Keratinocyte (primary cell): ENCODE measurements at regions not wholly inside any gene's neighbourhood (a gene's known extent, or its start where the extent isn't known, plus 50 kb on each side); places are given as distances from the start of the nearest gene placed in this dataset.

ENCODE experiments used
- EZH2 ChIP-seq: IDR thresholded peaks from one replicate; pipeline ENCODE4 v1.6.1; 2012; ENCODE audit warnings: inconsistent platforms, mild to moderate bottlenecking, low read length, moderate library complexity
- TF ChIP-seq, protein P1 (sequence below), 3 experiments: IDR thresholded peaks in 1 of 3; conservative IDR thresholded peaks in 1 of 3; optimal IDR thresholded peaks in 1 of 3; 2 replicates in 2 of 3; 3 replicates in 1 of 3; pipeline versions ENCODE3 to v1.5.1; 2011; ENCODE audit warnings: low read length in 3 of 3, mild to moderate bottlenecking in 3 of 3, moderate library complexity in 2 of 3, control low read depth in 1 of 3, inconsistent platforms in 1 of 3; ENCODE audit not compliant: insufficient read depth in 2 of 3; ENCODE audit errors: extremely low read depth in 1 of 3

DNA sequence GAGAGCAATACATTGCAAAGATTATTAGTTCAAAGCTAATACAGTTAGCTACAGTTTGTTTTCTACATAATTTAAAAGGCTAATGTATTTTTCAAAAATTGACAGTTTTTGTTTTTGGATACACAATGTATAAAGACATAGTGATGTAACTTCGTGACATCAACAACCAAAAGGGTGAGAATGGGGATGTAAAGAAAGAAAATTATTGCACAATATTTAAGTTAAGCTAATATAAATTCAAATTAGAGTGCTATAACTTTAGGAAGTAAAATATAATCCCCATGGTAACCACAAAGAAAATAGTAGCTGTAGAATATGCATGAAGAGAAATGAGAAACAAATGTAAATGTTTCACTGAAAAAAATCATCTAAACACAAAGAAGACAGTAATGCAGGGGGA is 334.4 kb upstream of the DEPDC1 start:
- TF ChIP-seq, protein P1, sequence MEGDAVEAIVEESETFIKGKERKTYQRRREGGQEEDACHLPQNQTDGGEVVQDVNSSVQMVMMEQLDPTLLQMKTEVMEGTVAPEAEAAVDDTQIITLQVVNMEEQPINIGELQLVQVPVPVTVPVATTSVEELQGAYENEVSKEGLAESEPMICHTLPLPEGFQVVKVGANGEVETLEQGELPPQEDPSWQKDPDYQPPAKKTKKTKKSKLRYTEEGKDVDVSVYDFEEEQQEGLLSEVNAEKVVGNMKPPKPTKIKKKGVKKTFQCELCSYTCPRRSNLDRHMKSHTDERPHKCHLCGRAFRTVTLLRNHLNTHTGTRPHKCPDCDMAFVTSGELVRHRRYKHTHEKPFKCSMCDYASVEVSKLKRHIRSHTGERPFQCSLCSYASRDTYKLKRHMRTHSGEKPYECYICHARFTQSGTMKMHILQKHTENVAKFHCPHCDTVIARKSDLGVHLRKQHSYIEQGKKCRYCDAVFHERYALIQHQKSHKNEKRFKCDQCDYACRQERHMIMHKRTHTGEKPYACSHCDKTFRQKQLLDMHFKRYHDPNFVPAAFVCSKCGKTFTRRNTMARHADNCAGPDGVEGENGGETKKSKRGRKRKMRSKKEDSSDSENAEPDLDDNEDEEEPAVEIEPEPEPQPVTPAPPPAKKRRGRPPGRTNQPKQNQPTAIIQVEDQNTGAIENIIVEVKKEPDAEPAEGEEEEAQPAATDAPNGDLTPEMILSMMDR (optimal IDR thresholded peaks at IDR 0.05 in 1 of 3, IDR thresholded peaks at IDR 0.05 in 1 of 3, conservative IDR thresholded peaks at IDR 0.05 in 1 of 3; ENCODE audit: extremely low read depth in 1 of 3, insufficient read depth in 2 of 3, low read length in 3 of 3), result no peak
- no peak for TF ChIP-seq EZH2
